Mucosa of descending colon (tissue), 3 donors: ENCODE measurements at regions not wholly inside any gene's neighbourhood (a gene's known extent, or its start where the extent isn't known, plus 50 kb on each side); places are given as distances from the start of the nearest gene placed in this dataset.
"Not testable (repeated sequence)": the region's sequence is repeated elsewhere in the genome, so short reads cannot be mapped to it uniquely, and the experiment has no call there.

Experiments used
- ATAC-seq: fragments of 200-7000 bp; cut with Tn5 transposase; one replicate; pipeline ENCODE4 v1.9.1; 2020; ENCODE audit warnings: mild to moderate bottlenecking, moderate library complexity
- DNase-seq, 3 donors: peaks; one replicate each; pipeline ENCODE4 v3.0.0-alpha.2; 2020
- H3K36me3 ChIP-seq: fragments of 200-600 bp; one replicate; pipeline ENCODE4 v1.8.0; 2021; ENCODE audit warnings: low read depth, mild to moderate bottlenecking
- H3K4me1 ChIP-seq: fragments of 200-600 bp; one replicate; pipeline ENCODE4 v1.8.0; 2021; ENCODE audit warnings: low read depth, mild to moderate bottlenecking
- H3K4me3 ChIP-seq: fragments of 200-600 bp; one replicate; pipeline ENCODE4 v1.8.0; 2021; ENCODE audit warnings: mild to moderate bottlenecking
- H3K9me3 ChIP-seq: fragments of 200-600 bp; one replicate; pipeline ENCODE4 v1.8.0; 2021; ENCODE audit warnings: mild to moderate bottlenecking
- CTCF ChIP-seq: fragments of 200-600 bp; IDR thresholded peaks from one replicate; pipeline ENCODE4 v1.8.0; 2022; ENCODE audit warnings: antibody characterized with exemption, mild to moderate bottlenecking
- intact Hi-C, 2 donors: fragments of 100-400 bp; cut with DNase I in 1 of 2; cut with micrococcal nuclease in 1 of 2; formaldehyde crosslinking; loops; one replicate each; pipeline versions ENCODE4 v1.11.0 to v1.11.1; 2022; cut with DNase I, micrococcal nuclease
- donor health status: DM: no; HTN: no; CAD: no; lungs with moderate emphysema.
- donor health status: DM: no; HTN: no; CAD: no.
- donor health status: DM: no; HTN: yes; CAD: no.

- H3K4me1 ChIP-seq, result no peaks in the 10 kb centered on the region
- H3K9me3 ChIP-seq, result no peaks in the 10 kb centered on the region
- no peaks in the 10 kb centered on the region for H3K36me3 ChIP-seq
- intact Hi-C loops, result no loop called here
- no peak overlapping the region for H3K4me3 ChIP-seq
- ATAC-seq, result no peak
- TF ChIP-seq CTCF, result no peak
- DNase-seq, result no peak
Observed at GRCh38 chrX:96576368-96576767, 108.3 kb upstream of the DIAPH2 start.

- H3K36me3 ChIP-seq, result no peaks in the 10 kb centered on the region
- no peaks in the 10 kb centered on the region for H3K9me3 ChIP-seq
- intact Hi-C loops, result no loop called here
- ATAC-seq (no peak), DNase-seq (no peak)
- no peak for TF ChIP-seq CTCF
- H3K4me1 ChIP-seq, result no peaks in the 10 kb centered on the region
- H3K4me3 ChIP-seq, result no peak overlapping the region
Observed at GRCh38 chrX:96578781-96579180, 105.9 kb upstream of the DIAPH2 start.

- intact Hi-C loops, result no loop called here
- DNase-seq (no peak), ATAC-seq (peak; percentile 51)
- H3K36me3 ChIP-seq, result no peaks in the 10 kb centered on the region
- H3K9me3 ChIP-seq, result no peaks in the 10 kb centered on the region
- H3K4me1 ChIP-seq, result no peaks in the 10 kb centered on the region
- no peak overlapping the region for H3K4me3 ChIP-seq
- TF ChIP-seq CTCF, result no peak
Observed at GRCh38 chrX:96579252-96579651, 105.4 kb upstream of the DIAPH2 start.

GRCh38 chrX:96590403-96590802 is 94.2 kb upstream of the DIAPH2 start:
- no peaks in the 10 kb centered on the region for H3K9me3 ChIP-seq
- no peaks in the 10 kb centered on the region for H3K36me3 ChIP-seq
- H3K4me1 ChIP-seq, result no peaks in the 10 kb centered on the region
- no peak for DNase-seq
- intact Hi-C loops, result no loop called here
- no peak overlapping the region for H3K4me3 ChIP-seq
- no peak for TF ChIP-seq CTCF
- ATAC-seq, result no peak

GRCh38 chrX:96591421-96591820 is 93.2 kb upstream of the DIAPH2 start:
- H3K36me3 ChIP-seq, result no peaks in the 10 kb centered on the region
- peak in 1 of 3 donors; percentile 7 for DNase-seq
- intact Hi-C loops, result no loop called here

GRCh38 chrX:96597847-96598246 is 86.8 kb upstream of the DIAPH2 start:
- H3K36me3 ChIP-seq, intact Hi-C loops, H3K4me3 ChIP-seq, DNase-seq, H3K4me1 ChIP-seq, ATAC-seq, H3K9me3 ChIP-seq: not testable (repeated sequence)

More at GRCh38 chrX:96591421-96591820, 93.2 kb upstream of the DIAPH2 start:
- Histone ChIP-seq H3K4me1 (no peaks in the 10 kb centered on the region), H3K9me3 (no peaks in the 10 kb centered on the region), H3K4me3 (no peak overlapping the region)
- no peak for ATAC-seq
- TF ChIP-seq CTCF, result no peak
